ENCODE measurements at regions not wholly inside any gene's neighbourhood (a gene's known extent, or its start where the extent isn't known, plus 50 kb on each side); places are given as distances from the start of the nearest gene placed in this dataset.

DNA sequence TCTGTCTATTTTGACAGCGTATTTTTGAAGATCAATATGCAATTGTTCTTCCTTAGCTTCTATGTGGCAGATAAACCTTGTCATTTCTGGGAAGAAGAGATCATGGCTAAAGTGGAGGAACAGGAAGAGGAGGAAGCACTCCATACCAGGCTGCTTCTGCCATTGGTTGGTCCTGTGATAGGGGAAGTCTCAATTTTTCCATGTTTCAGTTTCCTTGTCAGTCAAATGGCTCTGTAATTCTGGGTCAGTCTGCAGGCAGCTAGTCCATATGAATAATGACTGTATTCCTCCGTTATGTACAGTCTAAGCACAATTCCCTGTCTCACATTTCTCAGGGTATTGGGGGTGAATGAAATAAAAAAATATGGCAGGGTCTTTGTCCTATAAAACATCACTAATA, 277.6 kb upstream of the CXCR4 start:
- no peak for DNase-seq

DNA sequence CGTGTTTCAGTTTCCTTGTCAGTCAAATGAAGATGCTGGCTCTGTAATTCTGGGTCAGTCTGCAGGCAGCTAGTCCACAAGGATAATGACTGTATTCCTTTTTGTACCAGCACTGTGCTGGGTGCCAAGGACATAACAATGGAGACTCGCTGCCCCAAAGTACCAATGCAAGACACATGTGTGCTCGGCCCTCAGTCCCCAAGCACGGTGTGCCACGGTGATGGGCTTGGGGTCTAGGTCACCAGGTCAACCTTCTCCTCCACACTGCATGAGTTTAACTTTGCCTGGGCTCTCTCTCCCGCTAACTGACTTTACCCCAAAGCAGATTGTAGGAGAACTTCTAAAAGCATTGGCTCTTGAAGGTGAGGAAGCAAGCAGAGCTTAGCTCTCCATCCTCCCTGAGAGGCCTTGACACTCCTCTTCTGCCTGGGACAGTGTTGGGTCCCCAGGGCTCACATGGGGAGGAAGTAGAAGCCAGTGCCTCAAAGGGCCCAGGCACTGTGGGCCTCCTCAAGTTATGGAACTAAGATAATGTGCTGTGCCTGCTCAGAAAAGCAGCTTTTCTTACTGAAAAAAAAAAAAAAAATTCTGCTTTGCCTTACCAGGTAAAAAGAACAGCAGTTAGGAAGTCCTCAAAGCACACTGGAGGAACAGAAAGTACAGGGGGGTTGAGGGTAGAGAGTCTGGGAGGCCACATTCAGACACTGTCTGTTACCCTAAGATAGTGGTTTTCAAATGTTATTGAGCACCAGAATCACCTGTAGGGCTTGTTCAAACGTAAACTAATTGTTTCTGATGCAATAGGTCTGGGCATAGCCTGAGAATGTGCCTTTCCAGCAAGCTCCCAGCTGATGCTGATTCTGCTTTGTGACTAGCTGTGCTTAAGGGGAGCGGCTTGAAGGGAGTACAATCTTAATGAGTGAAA, 276.4 kb upstream of the CXCR4 start:
- DNase-seq = no peak

- no peak for DNase-seq
These were observed 275.6 kb upstream of the CXCR4 start for GRCh38 chr2:136393514-136393913.

GRCh38 chr2:136392897-136393505, 275.1 kb upstream of the CXCR4 start:
- DNase-seq = no peak

DNA sequence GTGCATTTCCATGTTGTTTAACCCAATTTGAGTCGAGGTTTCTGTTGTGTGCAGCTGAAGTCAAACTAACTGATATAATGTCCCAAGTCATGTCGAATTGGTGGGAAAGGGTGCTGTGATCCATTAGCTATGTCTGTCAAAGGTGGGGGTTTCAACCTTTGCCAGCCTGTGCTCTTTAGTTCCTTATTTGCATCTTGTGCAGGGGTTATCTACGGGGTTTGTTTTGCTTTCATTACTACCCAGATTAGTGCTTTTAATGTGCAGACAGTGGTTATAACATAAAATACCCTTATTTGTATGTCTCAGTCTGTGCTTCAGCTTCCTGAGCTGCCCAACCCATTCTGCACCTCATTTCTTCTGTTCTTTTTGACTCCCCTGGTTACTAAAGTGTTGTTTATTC, 271.9 kb upstream of the CXCR4 start:
- DNase-seq = no peak

- no peak for DNase-seq
These were observed 268.1 kb upstream of the CXCR4 start for GRCh38 chr2:136386046-136386445.

DNA sequence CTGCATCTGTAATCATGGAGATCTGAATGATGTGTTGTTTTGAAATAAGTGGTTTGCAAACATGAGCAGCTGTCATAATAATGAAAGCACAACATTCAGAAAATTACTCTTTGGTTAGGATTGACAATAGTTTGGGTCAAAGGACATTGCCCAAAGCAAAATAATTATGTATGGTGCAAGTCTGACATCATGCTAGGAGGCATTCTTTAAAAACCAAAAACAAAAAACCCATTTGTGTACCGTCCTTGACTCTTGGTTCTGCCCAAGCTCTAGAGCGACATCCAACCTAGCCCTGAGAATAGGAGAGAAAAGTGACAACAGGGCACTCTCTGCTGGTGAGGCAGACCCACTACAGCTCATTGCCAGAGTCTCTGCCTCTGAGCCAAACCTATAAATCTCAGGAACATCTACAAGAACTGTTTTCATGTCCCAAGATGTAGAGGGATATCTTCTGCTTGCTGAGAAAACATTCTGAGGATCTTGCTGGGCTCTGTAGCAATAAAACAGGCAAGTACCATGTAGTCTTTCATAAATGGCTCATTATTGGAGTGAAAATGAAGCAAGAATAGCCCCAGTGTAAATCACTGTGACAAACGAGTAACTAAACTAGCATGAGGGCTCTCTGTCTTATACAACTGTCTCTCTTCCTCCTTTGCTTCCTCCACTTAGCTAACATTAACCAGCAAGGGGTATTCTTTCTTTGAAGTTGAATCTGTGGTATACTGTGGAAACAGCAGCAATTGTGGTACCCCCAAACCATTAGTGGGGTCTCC, 266.8 kb upstream of the CXCR4 start:
- peak; percentile 65 for DNase-seq

DNA sequence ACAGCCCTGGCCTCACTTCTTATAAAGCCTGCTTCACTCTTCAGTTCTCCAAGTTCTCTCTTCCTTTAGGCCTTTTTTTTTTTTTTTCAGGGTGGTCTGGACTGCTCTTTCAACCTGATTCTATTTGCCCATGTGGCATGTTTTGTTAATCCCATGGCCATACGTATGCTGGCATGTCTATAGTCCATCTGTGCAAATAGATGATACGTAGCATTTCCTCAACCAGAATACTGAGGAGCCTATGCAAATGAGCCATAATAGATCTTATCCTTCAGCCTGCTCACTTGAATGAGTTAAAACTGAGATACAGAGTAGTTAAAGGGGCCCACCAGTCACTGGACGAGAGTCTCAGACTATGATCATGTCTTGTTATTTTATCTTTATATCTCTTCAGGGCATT, 265.2 kb upstream of the CXCR4 start:
- DNase-seq = no peak

- peak; percentile 70 for DNase-seq
These were observed 264.0 kb upstream of the CXCR4 start for GRCh38 chr2:136381722-136382633.

GRCh38 chr2:136381245-136381644, 263.3 kb upstream of the CXCR4 start:
- no peak for DNase-seq

DNA sequence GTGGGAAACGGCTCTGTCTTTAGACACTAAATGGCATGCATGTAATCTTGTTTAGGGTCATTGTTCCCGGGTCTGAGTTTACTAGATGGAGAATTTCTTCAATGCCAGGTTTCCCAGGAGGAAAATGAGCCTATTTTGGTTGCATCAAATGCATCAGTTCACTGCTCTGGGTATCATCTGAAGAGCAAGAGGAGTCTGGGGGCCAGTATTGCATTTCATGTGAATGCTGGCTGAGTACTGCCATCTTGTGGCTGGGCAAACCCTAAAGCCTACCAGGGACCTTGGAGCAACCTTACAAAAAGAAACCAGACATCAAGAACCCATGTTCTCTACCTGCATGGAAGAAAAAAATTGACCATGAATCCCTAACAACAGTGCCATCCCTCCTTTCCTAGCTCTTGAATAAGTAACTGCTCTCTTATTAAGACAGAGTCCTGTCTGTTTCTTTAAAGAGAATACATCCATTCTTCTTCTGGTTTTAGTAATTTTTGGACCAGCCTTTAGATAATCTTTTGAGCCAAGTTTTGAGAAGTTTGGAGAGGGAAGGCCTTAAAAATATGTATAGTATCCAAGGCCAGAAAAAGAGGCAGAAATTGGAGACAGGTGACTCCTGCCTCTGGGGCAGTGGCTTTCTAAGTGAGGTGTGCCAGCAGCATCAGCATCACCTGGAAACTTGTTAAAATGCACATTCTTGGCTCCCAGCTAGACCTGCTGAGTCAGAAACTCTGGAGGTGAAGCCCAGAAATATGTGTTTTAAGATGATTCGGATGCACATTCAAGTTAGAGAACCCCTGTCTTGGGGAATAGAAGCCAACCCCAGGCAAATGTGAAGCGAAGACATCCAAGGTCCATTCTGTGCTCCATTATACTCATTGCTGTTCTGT, 261.0 kb upstream of the CXCR4 start:
- DNase-seq = peak; percentile 84

- no peak for DNase-seq
These were observed 259.8 kb upstream of the CXCR4 start for GRCh38 chr2:136377423-136378382.

GRCh38 chr2:136376798-136377211, 258.9 kb upstream of the CXCR4 start:
- DNase-seq = no peak

- DNase-seq = peak; percentile 38
These were observed 258.3 kb upstream of the CXCR4 start for GRCh38 chr2:136376211-136376610.

DNA sequence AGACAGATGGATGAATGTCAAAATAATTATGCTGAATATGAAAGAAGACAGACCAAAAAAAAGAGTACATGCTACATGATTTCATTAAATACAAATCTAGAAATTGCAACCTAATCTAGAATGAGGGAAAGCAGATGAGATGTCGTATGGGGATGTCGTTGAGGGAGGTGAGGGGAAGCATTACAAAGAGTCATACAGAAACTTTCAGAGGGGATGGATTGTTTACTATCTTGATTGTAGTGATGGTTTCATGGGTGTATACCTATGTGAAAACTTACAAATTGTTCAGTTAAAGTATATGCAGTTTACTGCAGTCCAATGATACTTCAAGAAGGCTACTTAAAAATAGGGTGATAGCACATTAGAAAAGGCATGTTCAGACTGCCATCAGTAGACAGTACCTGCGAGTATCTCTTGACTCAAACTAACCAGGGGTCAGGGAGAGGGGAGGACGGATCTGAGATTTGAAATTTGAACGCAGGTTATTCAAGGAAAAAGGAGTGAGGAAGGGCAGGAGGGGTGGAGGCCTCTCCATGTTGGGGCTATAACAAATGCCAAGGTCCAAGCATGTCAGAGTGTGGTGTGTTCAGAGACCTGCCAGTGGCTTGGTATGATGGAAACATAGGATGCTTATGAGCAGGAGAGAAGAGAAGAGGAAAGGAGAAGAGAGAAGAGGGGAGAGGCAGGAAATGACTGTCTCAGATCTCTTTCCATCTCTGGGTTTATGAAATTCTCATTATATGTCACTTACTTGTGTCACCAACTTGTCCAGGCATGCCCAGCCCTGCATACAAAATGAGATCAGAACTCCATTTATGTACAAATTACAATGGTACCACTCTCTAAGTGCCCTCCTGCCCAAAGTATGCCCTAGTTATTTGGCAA, 257.3 kb upstream of the CXCR4 start:
- no peak for DNase-seq

DNA sequence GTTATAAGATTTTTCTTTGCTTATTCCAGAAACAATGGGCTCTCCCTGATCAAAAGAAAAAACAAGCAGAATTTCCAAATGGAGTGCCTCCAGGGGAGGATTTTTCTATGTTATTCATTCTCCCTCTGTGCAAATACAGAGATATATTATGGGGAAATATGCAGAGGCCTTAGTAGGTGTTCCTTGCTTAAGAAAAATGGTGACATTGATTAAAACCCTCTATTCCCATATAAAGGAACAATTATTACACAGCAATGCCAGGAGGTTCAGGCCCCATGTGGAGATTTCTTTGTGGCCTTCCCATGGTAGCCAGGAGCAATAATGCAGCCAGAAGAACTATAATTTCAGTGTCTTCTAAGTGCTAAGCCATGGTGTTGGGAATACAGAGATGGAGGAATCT, 255.9 kb upstream of the CXCR4 start:
- DNase-seq = no peak

GRCh38 chr2:136373029-136373428, 255.1 kb upstream of the CXCR4 start:
- no peak for DNase-seq

DNA sequence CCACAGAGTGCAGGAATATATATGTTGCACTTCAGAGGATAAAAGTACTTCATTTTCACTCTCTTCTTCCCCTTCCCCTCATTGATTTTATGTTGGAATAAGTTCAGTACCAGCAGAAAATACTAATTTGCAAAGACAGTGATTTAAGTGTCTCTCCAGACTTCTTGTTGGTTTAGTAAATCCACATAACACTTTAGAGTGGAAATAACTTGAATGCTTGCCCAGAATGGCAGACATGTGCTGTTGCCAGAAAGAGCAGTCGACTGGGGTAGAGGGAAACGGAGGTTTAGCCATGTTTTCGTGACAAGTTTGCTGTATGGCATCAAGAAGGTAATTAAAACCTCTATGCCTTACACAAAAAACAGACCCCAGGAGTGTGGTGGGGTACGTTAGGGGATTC, 246.0 kb upstream of the CXCR4 start:
- DNase-seq = no peak

- no peak for DNase-seq
These were observed 245.5 kb upstream of the CXCR4 start for GRCh38 chr2:136363470-136363869.
